GM13976 (cell line): ENCODE measurements at regions not wholly inside any gene's neighbourhood (a gene's known extent, or its start where the extent isn't known, plus 50 kb on each side); places are given as distances from the start of the nearest gene placed in this dataset.
"Not testable (repeated sequence)": the region's sequence is repeated elsewhere in the genome, so short reads cannot be mapped to it uniquely, and the experiment has no call there.

Experiments used
- DNase-seq: peaks from one replicate; pipeline ENCODE4 v3.0.0; 2012; ENCODE audit warnings: low spot score
- CTCF ChIP-seq: IDR thresholded peaks from 2 replicates; pipeline ENCODE4 v1.5.1; 2012; ENCODE audit warnings: borderline replicate concordance, mild to moderate bottlenecking; ENCODE audit not compliant: insufficient read depth; ENCODE audit errors: extremely low read depth, missing control alignments, control extremely low read depth
- in situ Hi-C: fragments of 300-500 bp; cut with MboI; formaldehyde crosslinking; loops from one replicate; pipeline ENCODE4 v1.12.0; 2022; ENCODE audit warnings: low sequenced_read_pairs, mixed read lengths, inconsistent platforms; ENCODE audit not compliant: unreplicated experiment

- no peak for TF ChIP-seq CTCF
- in situ Hi-C loops, result no loop called here
- DNase-seq, result no peak
Measured at GRCh38 chr18:67135981-67136380, 380.5 kb downstream of the DSEL start.

- DNase-seq, result no peak
- TF ChIP-seq CTCF, result no peak
- in situ Hi-C loops, result no loop called here
Measured at GRCh38 chr18:67134911-67135310, 381.6 kb downstream of the DSEL start.

GRCh38 chr18:67133669-67134068, 382.9 kb downstream of the DSEL start:
- no peak for TF ChIP-seq CTCF
- no peak for DNase-seq
- in situ Hi-C loops, result no loop called here

GRCh38 chr18:67132919-67133318, 383.6 kb downstream of the DSEL start:
- in situ Hi-C loops, result no loop called here
- TF ChIP-seq CTCF, result no peak
- DNase-seq, result no peak

- DNase-seq, result no peak
- in situ Hi-C loops, result no loop called here
- no peak for TF ChIP-seq CTCF
Measured at GRCh38 chr18:67131498-67131897, 385.0 kb downstream of the DSEL start.

GRCh38 chr18:67126751-67127150, 389.8 kb downstream of the DSEL start:
- DNase-seq, in situ Hi-C loops: not testable (repeated sequence)

- no peak for TF ChIP-seq CTCF
- in situ Hi-C loops, result no loop called here
- DNase-seq, result no peak
Measured at GRCh38 chr18:67123901-67124300, 392.6 kb downstream of the DSEL start.
